ENCODE measurements at regions not wholly inside any gene's neighbourhood (a gene's known extent, or its start where the extent isn't known, plus 50 kb on each side); places are given as distances from the start of the nearest gene placed in this dataset.

- H4K20me1 ChIP-seq (ENCODE audit: insufficient read depth, low read length) = no peaks in the 10 kb centered on the region
- H3K79me2 ChIP-seq (ENCODE audit: low read length) = no peaks in the 10 kb centered on the region
- no peak overlapping the region for H2AFZ ChIP-seq (ENCODE audit: low read length)
- no peak overlapping the region for H3K27ac ChIP-seq (ENCODE audit: low read length)
- no peaks in the 10 kb centered on the region for H3K36me3 ChIP-seq (replicated peaks; ENCODE audit: insufficient read depth, low read length)
- H3K4me3 ChIP-seq (ENCODE audit: low read length) = no peak overlapping the region
- H3K27me3 ChIP-seq (replicated peaks; ENCODE audit: insufficient read depth, low read length) = peaks cover 92% of the 10 kb centered on the region
- H3K4me2 ChIP-seq (ENCODE audit: low read depth, low read length) = no peak overlapping the region
- H3K9me2 ChIP-seq (replicated peaks; ENCODE audit: insufficient read depth, low read length) = no peaks in the 10 kb centered on the region
- DNase-seq = no peak
- H3F3A ChIP-seq (ENCODE audit: insufficient read depth, low read length) = no peaks in the 10 kb centered on the region
- H3K9me3 ChIP-seq (replicated peaks; ENCODE audit: insufficient read depth, low read length) = no peaks in the 10 kb centered on the region
- no peaks in the 10 kb centered on the region for H3K4me1 ChIP-seq (ENCODE audit: low read length)
- no peak for TF ChIP-seq EZH2 (optimal IDR thresholded peaks at IDR 0.05; ENCODE audit: low read depth, low read length)
- no peak for TF ChIP-seq EZH2phosphoT487 (IDR thresholded peaks at IDR 0.05; ENCODE audit: low read length)
- TF ChIP-seq CTCF (IDR thresholded peaks at IDR 0.05; ENCODE audit: low read length) = no peak
- H3K9ac ChIP-seq (ENCODE audit: low read length) = no peak overlapping the region
Observed at GRCh38 chr1:22330760-22331119, 120.9 kb upstream of the ZBTB40 start.

GRCh38 chr1:22331618-22332423 lies 119.8 kb upstream of the ZBTB40 start:
- Histone ChIP-seq H3K4me2 (ENCODE audit: low read depth, low read length) (no peak overlapping the region), H3K4me1 (ENCODE audit: low read length) (no peaks in the 10 kb centered on the region), H3K9me2 (replicated peaks; ENCODE audit: insufficient read depth, low read length) (no peaks in the 10 kb centered on the region), H3K27ac (ENCODE audit: low read length) (no peak overlapping the region), H3F3A (ENCODE audit: insufficient read depth, low read length) (no peaks in the 10 kb centered on the region), H3K9me3 (replicated peaks; ENCODE audit: insufficient read depth, low read length) (no peaks in the 10 kb centered on the region), H3K79me2 (ENCODE audit: low read length) (no peaks in the 10 kb centered on the region), H4K20me1 (ENCODE audit: insufficient read depth, low read length) (no peaks in the 10 kb centered on the region), H3K9ac (ENCODE audit: low read length) (no peak overlapping the region), H3K36me3 (replicated peaks; ENCODE audit: insufficient read depth, low read length) (no peaks in the 10 kb centered on the region), H3K4me3 (ENCODE audit: low read length) (no peak overlapping the region), H2AFZ (ENCODE audit: low read length) (no peak overlapping the region), H3K27me3 (replicated peaks; ENCODE audit: insufficient read depth, low read length) (peaks cover 82% of the 10 kb centered on the region)
- TF ChIP-seq EZH2 (optimal IDR thresholded peaks at IDR 0.05; ENCODE audit: low read depth, low read length) (no peak), CTCF (IDR thresholded peaks at IDR 0.05; ENCODE audit: low read length) (no peak), EZH2phosphoT487 (IDR thresholded peaks at IDR 0.05; ENCODE audit: low read length) (no peak)
- DNase-seq = no peak

- Histone ChIP-seq H3K9ac (ENCODE audit: low read length) (no peak overlapping the region), H3K4me1 (ENCODE audit: low read length) (no peaks in the 10 kb centered on the region), H3K4me3 (ENCODE audit: low read length) (no peak overlapping the region), H3F3A (ENCODE audit: insufficient read depth, low read length) (no peaks in the 10 kb centered on the region), H3K9me2 (replicated peaks; ENCODE audit: insufficient read depth, low read length) (no peaks in the 10 kb centered on the region), H3K36me3 (replicated peaks; ENCODE audit: insufficient read depth, low read length) (no peaks in the 10 kb centered on the region), H3K9me3 (replicated peaks; ENCODE audit: insufficient read depth, low read length) (no peaks in the 10 kb centered on the region), H3K27ac (ENCODE audit: low read length) (no peak overlapping the region), H3K79me2 (ENCODE audit: low read length) (no peaks in the 10 kb centered on the region), H3K4me2 (ENCODE audit: low read depth, low read length) (no peak overlapping the region), H3K27me3 (replicated peaks; ENCODE audit: insufficient read depth, low read length) (peaks cover 78% of the 10 kb centered on the region), H4K20me1 (ENCODE audit: insufficient read depth, low read length) (no peaks in the 10 kb centered on the region), H2AFZ (ENCODE audit: low read length) (no peak overlapping the region)
- no peak for TF ChIP-seq EZH2phosphoT487 (IDR thresholded peaks at IDR 0.05; ENCODE audit: low read length)
- no peak for TF ChIP-seq EZH2 (optimal IDR thresholded peaks at IDR 0.05; ENCODE audit: low read depth, low read length)
- no peak for TF ChIP-seq CTCF (IDR thresholded peaks at IDR 0.05; ENCODE audit: low read length)
- no peak for DNase-seq
Observed at GRCh38 chr1:22332424-22332717, 119.3 kb upstream of the ZBTB40 start.

Measured in MM.1S (cell line).